K562 (cell line): ENCODE measurements at regions not wholly inside any gene's neighbourhood (a gene's known extent, or its start where the extent isn't known, plus 50 kb on each side); places are given as distances from the start of the nearest gene placed in this dataset.

ENCODE experiments used
- ATAC-seq: fragments of 200-7000 bp; cut with Tn5 transposase; 3 replicates; pipeline ENCODE4 v1.9.1; 2020; ENCODE audit warnings: moderate library complexity
- BruUV-seq: library from RNA; stranded (reverse); fragments of 400-500 nt; replicated peaks from 2 replicates; lab custom pipeline; 2021; lab: Mats Ljungman, UMichigan
- CTCF ChIA-PET: fragments of 300-600 bp; formaldehyde crosslinking; extraction: SDS; loops from one replicate; lab custom pipeline; 2021; ENCODE audit warnings: low intra/inter-chr PET ratio; lab: Yijun Ruan, JAX
- POLR2A ChIA-PET: fragments of 300-600, 350-650 bp; sonication (Branson Sonifier 250); formaldehyde crosslinking; extraction: SDS; loops from one replicate; lab custom pipeline; 2021; ENCODE audit warnings: antibody characterized with exemption, inconsistent platforms; lab: Yijun Ruan, JAX
- DNase-seq, 4 experiments: peaks; one replicate each; pipeline versions ENCODE4 v3.0.0 to v3.0.0-alpha.2; 2011 to 2018; ENCODE audit warnings: low spot score in 3 of 4, mixed read lengths in 3 of 4; ENCODE audit errors: extremely low read depth in 1 of 4
- FAIRE-seq: peaks from 2 replicates; lab custom pipeline; 2011; peaks lifted over from hg19 to GRCh38; lab: Jason Lieb, UNC
- H2AFZ ChIP-seq: 2 replicates; pipeline ENCODE4 v1.6.0; 2011; ENCODE audit warnings: low read depth, low read length, control low read depth, inconsistent platforms
- H3K27ac ChIP-seq: fragments of 200-600 bp; 3 replicates; pipeline ENCODE4 v1.8.0; 2011; ENCODE audit warnings: low read depth, mild to moderate bottlenecking, control low read depth, inconsistent platforms, low read length, moderate library complexity, mixed read lengths; ENCODE audit errors: extremely low read depth
- H3K27me3 ChIP-seq, 2 experiments: fragments of 300-600 bp in 1 of 2; 2 replicates in 1 of 2; 3 replicates in 1 of 2; pipeline versions ENCODE4 v1.6.0 to v1.8.0; 2011; ENCODE audit warnings: inconsistent platforms in 2 of 2, low read length in 2 of 2, mild to moderate bottlenecking in 1 of 2, mixed read lengths in 1 of 2, moderate library complexity in 1 of 2; ENCODE audit not compliant: control insufficient read depth in 2 of 2, insufficient read depth in 2 of 2
- H3K36me3 ChIP-seq: fragments of 300-600 bp; 3 replicates; pipeline ENCODE4 v1.8.0; 2011; ENCODE audit warnings: mild to moderate bottlenecking, low read length, inconsistent platforms; ENCODE audit not compliant: control insufficient read depth, insufficient read depth
- H3K4me1 ChIP-seq, 2 experiments: fragments of 200-600 bp in 1 of 2; replicated peaks in 1 of 2; 2 replicates in 1 of 2; 3 replicates in 1 of 2; pipeline versions ENCODE4 v1.5.1 to v1.8.0; 2011; ENCODE audit warnings: inconsistent platforms in 2 of 2, low read length in 2 of 2, mild to moderate bottlenecking in 1 of 2, mixed read lengths in 1 of 2, moderate library complexity in 1 of 2; ENCODE audit not compliant: control insufficient read depth in 2 of 2, insufficient read depth in 2 of 2
- H3K4me2 ChIP-seq: 2 replicates; pipeline ENCODE4 v1.6.1; 2011; ENCODE audit warnings: low read length, control low read depth, inconsistent platforms, mixed read lengths; ENCODE audit not compliant: insufficient read depth
- H3K4me3 ChIP-seq: fragments of 200-600 bp; sonication (generic), shearing (Covaris generic); 2 replicates; pipeline ENCODE4 v1.5.1; 2016; ENCODE audit warnings: control low read depth, inconsistent platforms
- H3K79me2 ChIP-seq: fragments of 200-600 bp; 3 replicates; pipeline ENCODE4 v1.8.0; 2011; ENCODE audit warnings: low read length, inconsistent platforms; ENCODE audit not compliant: control insufficient read depth, insufficient read depth
- H3K9ac ChIP-seq, 2 experiments: 2 replicates each; pipeline versions ENCODE4 v1.6.0 to v1.6.1; 2011; ENCODE audit warnings: low read depth in 2 of 2, low read length in 2 of 2, control low read depth in 1 of 2, inconsistent platforms in 1 of 2, mild to moderate bottlenecking in 1 of 2, mixed read lengths in 1 of 2; ENCODE audit not compliant: insufficient read depth in 1 of 2
- H3K9me1 ChIP-seq: one replicate; pipeline ENCODE4 v1.6.0; 2011; ENCODE audit warnings: inconsistent platforms, mild to moderate bottlenecking, low read length, moderate library complexity; ENCODE audit not compliant: control insufficient read depth, insufficient read depth
- H3K9me3 ChIP-seq: replicated peaks from 2 replicates; pipeline ENCODE4 v1.5.1; 2011; ENCODE audit warnings: low read depth, low read length, inconsistent platforms; ENCODE audit not compliant: control insufficient read depth, insufficient read depth
- H4K20me1 ChIP-seq: replicated peaks from 2 replicates; pipeline ENCODE4 v1.6.1; 2011; ENCODE audit warnings: low read length, inconsistent platforms, mixed read lengths; ENCODE audit not compliant: control insufficient read depth, insufficient read depth
- AFF4 ChIP-seq: sonication (generic); formaldehyde crosslinking; IDR thresholded peaks from 2 replicates; pipeline ENCODE4 v1.8.0; 2023; ENCODE audit warnings: mild to moderate bottlenecking, missing genetic modification reagents
- BRD9 ChIP-seq: fragments of 450-650 bp; IDR thresholded peaks from 2 replicates; pipeline ENCODE4 v1.6.1; 2018; ENCODE audit warnings: low read depth; ENCODE audit not compliant: partially characterized antibody
- L3MBTL2 ChIP-seq: fragments of 450-650 bp; IDR thresholded peaks from 2 replicates; pipeline ENCODE4 v1.6.1; 2016; ENCODE audit warnings: mild to moderate bottlenecking, moderate library complexity
- WGBS: fragments of 100-300 bp; shearing (Covaris generic); methylation state at CpG from one replicate; pipeline ENCODE4 v1.1.6; 2016; ENCODE audit warnings: low coverage, mixed read lengths; ENCODE audit not compliant: insufficient coverage; ENCODE audit errors: missing lambda C conversion rate; 5-methylcytosine and 5-hydroxymethylcytosine counted together
- in situ Hi-C: fragments of 300-500 bp; cut with MboI; formaldehyde crosslinking; loops from 4 replicates; pipeline ENCODE4 v1.15.0; 2018; ENCODE audit warnings: inconsistent platforms, mixed read lengths
- intact Hi-C: fragments of 100-400 bp; cut with micrococcal nuclease; formaldehyde crosslinking; loops from 2 replicates; pipeline ENCODE4 v1.14.2; 2022
- TF ChIP-seq, protein P1 (sequence below): IDR thresholded peaks from 3 replicates; pipeline ENCODE4 v1.6.1; 2011; ENCODE audit warnings: borderline replicate concordance, mild to moderate bottlenecking, moderate library complexity; ENCODE audit not compliant: insufficient read length; ENCODE audit errors: extremely low read depth
- TF ChIP-seq, protein P2 (sequence below): fragments of 250-450 bp; sonication (Bioruptor Pico); IDR thresholded peaks from 2 replicates; pipeline ENCODE4 v1.4.0; 2020; ENCODE audit warnings: mild to moderate bottlenecking, moderate library complexity

DNA sequence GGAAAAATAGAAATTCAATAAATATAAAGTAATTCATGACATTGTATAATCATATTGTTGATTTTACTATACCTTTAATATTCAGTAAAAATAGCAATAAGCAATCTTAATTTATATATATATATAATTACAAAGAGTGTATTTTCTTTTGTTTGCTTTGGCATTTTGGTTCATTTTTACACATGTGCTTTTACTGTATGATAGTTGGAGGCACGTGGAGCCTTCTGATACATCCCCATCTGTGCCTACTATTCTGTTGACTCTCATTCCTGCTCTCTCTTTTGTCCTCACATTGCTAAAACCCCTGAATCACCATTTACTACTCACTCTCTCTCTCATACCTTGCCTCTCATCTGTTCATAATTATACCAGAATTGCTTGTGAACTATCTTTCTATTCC is 106.4 kb upstream of the NDST4 start:
- no peak overlapping the region for H3K4me2 ChIP-seq
- POLR2A ChIA-PET, result no interaction called here
- TF ChIP-seq AFF4 (CRISPR knock-in tag), result no peak
- TF ChIP-seq L3MBTL2, result no peak
- TF ChIP-seq, protein P1, sequence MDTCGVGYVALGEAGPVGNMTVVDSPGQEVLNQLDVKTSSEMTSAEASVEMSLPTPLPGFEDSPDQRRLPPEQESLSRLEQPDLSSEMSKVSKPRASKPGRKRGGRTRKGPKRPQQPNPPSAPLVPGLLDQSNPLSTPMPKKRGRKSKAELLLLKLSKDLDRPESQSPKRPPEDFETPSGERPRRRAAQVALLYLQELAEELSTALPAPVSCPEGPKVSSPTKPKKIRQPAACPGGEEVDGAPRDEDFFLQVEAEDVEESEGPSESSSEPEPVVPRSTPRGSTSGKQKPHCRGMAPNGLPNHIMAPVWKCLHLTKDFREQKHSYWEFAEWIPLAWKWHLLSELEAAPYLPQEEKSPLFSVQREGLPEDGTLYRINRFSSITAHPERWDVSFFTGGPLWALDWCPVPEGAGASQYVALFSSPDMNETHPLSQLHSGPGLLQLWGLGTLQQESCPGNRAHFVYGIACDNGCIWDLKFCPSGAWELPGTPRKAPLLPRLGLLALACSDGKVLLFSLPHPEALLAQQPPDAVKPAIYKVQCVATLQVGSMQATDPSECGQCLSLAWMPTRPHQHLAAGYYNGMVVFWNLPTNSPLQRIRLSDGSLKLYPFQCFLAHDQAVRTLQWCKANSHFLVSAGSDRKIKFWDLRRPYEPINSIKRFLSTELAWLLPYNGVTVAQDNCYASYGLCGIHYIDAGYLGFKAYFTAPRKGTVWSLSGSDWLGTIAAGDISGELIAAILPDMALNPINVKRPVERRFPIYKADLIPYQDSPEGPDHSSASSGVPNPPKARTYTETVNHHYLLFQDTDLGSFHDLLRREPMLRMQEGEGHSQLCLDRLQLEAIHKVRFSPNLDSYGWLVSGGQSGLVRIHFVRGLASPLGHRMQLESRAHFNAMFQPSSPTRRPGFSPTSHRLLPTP, result no peak
- no peak for TF ChIP-seq BRD9
- TF ChIP-seq, protein P2, sequence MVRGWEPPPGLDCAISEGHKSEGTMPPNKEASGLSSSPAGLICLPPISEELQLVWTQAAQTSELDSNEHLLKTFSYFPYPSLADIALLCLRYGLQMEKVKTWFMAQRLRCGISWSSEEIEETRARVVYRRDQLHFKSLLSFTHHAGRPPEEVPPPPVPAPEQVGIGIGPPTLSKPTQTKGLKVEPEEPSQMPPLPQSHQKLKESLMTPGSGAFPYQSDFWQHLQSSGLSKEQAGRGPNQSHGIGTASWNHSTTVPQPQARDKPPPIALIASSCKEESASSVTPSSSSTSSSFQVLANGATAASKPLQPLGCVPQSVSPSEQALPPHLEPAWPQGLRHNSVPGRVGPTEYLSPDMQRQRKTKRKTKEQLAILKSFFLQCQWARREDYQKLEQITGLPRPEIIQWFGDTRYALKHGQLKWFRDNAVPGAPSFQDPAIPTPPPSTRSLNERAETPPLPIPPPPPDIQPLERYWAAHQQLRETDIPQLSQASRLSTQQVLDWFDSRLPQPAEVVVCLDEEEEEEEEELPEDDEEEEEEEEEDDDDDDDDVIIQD (CRISPR knock-in tag), result no peak
- WGBS, result 0% methylated on average over 1 of the region's 1 CpG
- DNase-seq (no peak), FAIRE-seq (no peak), ATAC-seq (no peak)
- CTCF ChIA-PET, result no interaction called here
- H3K27me3 ChIP-seq, result no peaks in the 10 kb centered on the region
- no peaks in the 10 kb centered on the region for H3K9me3 ChIP-seq
- H2AFZ ChIP-seq, result no peak overlapping the region
- no peaks in the 10 kb centered on the region for H4K20me1 ChIP-seq
- intact Hi-C loops, result no loop called here
- H3K4me3 ChIP-seq, result no peak overlapping the region
- BruUV-seq, result no TSS peak
- H3K36me3 ChIP-seq, result no peaks in the 10 kb centered on the region
- no peaks in the 10 kb centered on the region for H3K9me1 ChIP-seq
- H3K27ac ChIP-seq, result no peak overlapping the region
- no peaks in the 10 kb centered on the region for H3K4me1 ChIP-seq
- H3K79me2 ChIP-seq, result no peaks in the 10 kb centered on the region
- in situ Hi-C loops, result no loop called here
- no peak overlapping the region for H3K9ac ChIP-seq
